ENCODE measurements at regions not wholly inside any gene's neighbourhood (a gene's known extent, or its start where the extent isn't known, plus 50 kb on each side); places are given as distances from the start of the nearest gene placed in this dataset.

GRCh38 chr15:39435244-39435643 is 145.6 kb upstream of the THBS1 start:
- Histone ChIP-seq H3K4me3 (ENCODE audit: low read depth, low read length, poor library complexity, severe bottlenecking) (no peak overlapping the region), H3K9ac (ENCODE audit: low read length) (no peak overlapping the region), H3K4me2 (ENCODE audit: low read length) (no peak overlapping the region), H3K27ac (ENCODE audit: low read depth, low read length, poor library complexity, severe bottlenecking) (no peak overlapping the region), H3K9me3 (ENCODE audit: low read length) (no peaks in the 10 kb centered on the region), H3K79me2 (ENCODE audit: insufficient read depth, low read length) (no peaks in the 10 kb centered on the region), H3K27me3 (ENCODE audit: insufficient read depth, low read length) (no peaks in the 10 kb centered on the region), H3K4me1 (ENCODE audit: insufficient read depth, low read length, severe bottlenecking) (no peaks in the 10 kb centered on the region), H2AFZ (ENCODE audit: low read length) (no peak overlapping the region), H3K36me3 (ENCODE audit: insufficient read depth, low read length) (no peaks in the 10 kb centered on the region), H4K20me1 (ENCODE audit: insufficient read depth, low read length) (no peaks in the 10 kb centered on the region), H3K9me2 (ENCODE audit: low read depth, low read length) (no peaks in the 10 kb centered on the region), H3F3A (ENCODE audit: insufficient read depth, low read length) (no peaks in the 10 kb centered on the region)
- TF ChIP-seq CTCF (IDR thresholded peaks at IDR 0.05; ENCODE audit: low read length), result no peak
- no peak for TF ChIP-seq EZH2 (IDR thresholded peaks at IDR 0.05; ENCODE audit: borderline replicate concordance, low read length)

DNA sequence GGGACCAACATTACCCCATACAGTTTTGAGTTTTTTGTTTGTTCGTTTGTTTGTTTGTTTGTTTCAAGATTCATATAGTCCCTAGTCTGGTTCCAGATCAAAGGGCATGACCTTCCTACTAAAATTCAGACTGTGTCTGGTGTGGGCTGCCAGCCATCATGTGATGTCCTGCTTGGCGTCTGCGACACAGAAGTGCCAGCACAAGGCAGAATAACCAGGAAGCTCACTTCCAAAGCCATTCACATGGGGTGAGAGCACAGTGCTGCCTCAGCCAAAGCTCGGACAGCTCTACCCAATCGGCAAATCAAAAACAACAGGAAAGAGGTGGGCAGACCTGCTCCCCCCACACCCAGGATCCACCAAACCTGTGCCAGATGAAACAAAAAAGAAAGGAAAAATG is 142.6 kb upstream of the THBS1 start:
- Histone ChIP-seq H3K79me2 (ENCODE audit: insufficient read depth, low read length) (no peaks in the 10 kb centered on the region), H4K20me1 (ENCODE audit: insufficient read depth, low read length) (no peaks in the 10 kb centered on the region), H3K4me2 (ENCODE audit: low read length) (no peak overlapping the region), H3K4me1 (ENCODE audit: insufficient read depth, low read length, severe bottlenecking) (no peaks in the 10 kb centered on the region), H3K36me3 (ENCODE audit: insufficient read depth, low read length) (no peaks in the 10 kb centered on the region), H3K4me3 (ENCODE audit: low read depth, low read length, poor library complexity, severe bottlenecking) (no peak overlapping the region), H3K27ac (ENCODE audit: low read depth, low read length, poor library complexity, severe bottlenecking) (no peak overlapping the region), H2AFZ (ENCODE audit: low read length) (no peak overlapping the region), H3F3A (ENCODE audit: insufficient read depth, low read length) (no peaks in the 10 kb centered on the region), H3K27me3 (ENCODE audit: insufficient read depth, low read length) (no peaks in the 10 kb centered on the region), H3K9ac (ENCODE audit: low read length) (no peak overlapping the region), H3K9me2 (ENCODE audit: low read depth, low read length) (no peaks in the 10 kb centered on the region), H3K9me3 (ENCODE audit: low read length) (no peaks in the 10 kb centered on the region)
- TF ChIP-seq EZH2 (IDR thresholded peaks at IDR 0.05; ENCODE audit: borderline replicate concordance, low read length) (no peak), CTCF (IDR thresholded peaks at IDR 0.05; ENCODE audit: low read length) (no peak)

- H3K4me3 ChIP-seq (ENCODE audit: low read depth, low read length, poor library complexity, severe bottlenecking), result no peak overlapping the region
- H3K9me2 ChIP-seq (ENCODE audit: low read depth, low read length), result no peaks in the 10 kb centered on the region
- H3K36me3 ChIP-seq (ENCODE audit: insufficient read depth, low read length), result no peaks in the 10 kb centered on the region
- no peaks in the 10 kb centered on the region for H3K4me1 ChIP-seq (ENCODE audit: insufficient read depth, low read length, severe bottlenecking)
- no peaks in the 10 kb centered on the region for H3F3A ChIP-seq (ENCODE audit: insufficient read depth, low read length)
- H3K27me3 ChIP-seq (ENCODE audit: insufficient read depth, low read length), result no peaks in the 10 kb centered on the region
- H2AFZ ChIP-seq (ENCODE audit: low read length), result no peak overlapping the region
- no peak for TF ChIP-seq CTCF (IDR thresholded peaks at IDR 0.05; ENCODE audit: low read length)
- TF ChIP-seq EZH2 (IDR thresholded peaks at IDR 0.05; ENCODE audit: borderline replicate concordance, low read length), result no peak
- H3K9me3 ChIP-seq (ENCODE audit: low read length), result no peaks in the 10 kb centered on the region
- no peak overlapping the region for H3K27ac ChIP-seq (ENCODE audit: low read depth, low read length, poor library complexity, severe bottlenecking)
- no peak overlapping the region for H3K9ac ChIP-seq (ENCODE audit: low read length)
- H3K79me2 ChIP-seq (ENCODE audit: insufficient read depth, low read length), result no peaks in the 10 kb centered on the region
- no peaks in the 10 kb centered on the region for H4K20me1 ChIP-seq (ENCODE audit: insufficient read depth, low read length)
- no peak overlapping the region for H3K4me2 ChIP-seq (ENCODE audit: low read length)
Observed at GRCh38 chr15:39438799-39439592, 141.9 kb upstream of the THBS1 start.
